ENCODE measurements at regions not wholly inside any gene's neighbourhood (a gene's known extent, or its start where the extent isn't known, plus 50 kb on each side); places are given as distances from the start of the nearest gene placed in this dataset.
A peak's percentile ranks its signal among the peaks of the same experiment; 100 is the strongest.

DNA sequence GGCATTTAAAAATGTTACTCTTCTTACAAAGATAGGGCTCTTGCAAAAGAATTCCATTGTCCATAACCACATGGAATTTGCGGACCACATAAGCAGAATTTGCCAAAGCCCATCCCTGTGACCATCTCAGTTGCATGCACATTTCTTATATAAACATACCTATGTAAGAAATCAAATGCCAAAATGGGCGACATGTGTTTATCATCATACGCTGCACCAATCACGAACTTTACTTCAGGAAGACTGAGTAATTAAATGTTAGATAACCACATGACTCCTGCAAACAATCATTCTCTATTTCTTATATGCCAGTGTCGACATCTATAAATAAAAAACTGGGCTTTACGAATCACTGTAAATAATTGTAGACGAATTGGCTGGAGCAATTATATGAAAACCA is 186.1 kb upstream of the RBMS1 start:
- TF ChIP-seq CTCF (IDR thresholded peaks at IDR 0.05; ENCODE audit: control insufficient read depth, insufficient read depth, low read depth, low read length, missing control alignments), result no peak
- no peak overlapping the region for H3K4me3 ChIP-seq (ENCODE audit: control insufficient read depth, low read depth, low read length)
- DNase-seq (ENCODE audit: low read depth), result peak; percentile 81

DNA sequence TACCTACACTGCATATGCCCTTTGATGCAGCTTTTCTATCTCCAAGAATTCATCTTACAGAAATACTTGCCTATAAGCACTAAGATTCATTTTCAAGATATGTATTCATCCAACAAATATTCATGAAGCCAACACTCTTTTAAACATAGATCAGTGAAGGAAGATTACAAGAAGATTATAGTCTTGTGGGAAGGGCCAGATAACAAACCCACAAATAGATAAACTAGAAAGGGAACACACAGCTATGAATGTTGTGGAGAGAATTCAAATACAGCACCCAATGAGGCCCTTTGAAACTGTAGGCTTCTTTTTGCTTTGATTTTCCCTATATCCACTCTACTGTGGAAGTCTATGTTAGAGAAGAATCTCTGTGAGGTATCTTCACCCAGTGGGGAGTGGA is 186.7 kb upstream of the RBMS1 start:
- no peak overlapping the region for H3K4me3 ChIP-seq (ENCODE audit: control insufficient read depth, low read depth, low read length)
- TF ChIP-seq CTCF (IDR thresholded peaks at IDR 0.05; ENCODE audit: control insufficient read depth, insufficient read depth, low read depth, low read length, missing control alignments), result no peak
- DNase-seq (ENCODE audit: low read depth), result no peak

DNA sequence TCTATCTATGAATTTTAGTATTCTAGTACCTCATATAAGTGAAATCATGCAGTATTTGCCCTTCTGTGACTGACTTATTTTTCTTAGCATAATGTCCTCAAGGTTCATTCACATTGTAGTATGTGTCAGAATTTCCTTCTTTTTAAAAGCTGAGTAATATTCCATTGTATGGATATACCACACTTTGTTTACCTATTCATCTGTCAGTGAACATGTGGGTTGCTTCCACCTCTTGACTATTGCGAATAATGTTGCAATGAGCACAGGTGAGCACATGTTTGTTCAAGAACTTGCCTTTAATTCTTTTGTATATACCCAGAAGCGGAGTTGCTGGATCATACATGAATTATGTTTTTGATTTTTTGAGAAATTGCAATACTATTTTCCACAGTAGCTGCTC is 187.4 kb upstream of the RBMS1 start:
- no peak for DNase-seq (ENCODE audit: low read depth)
- no peak overlapping the region for H3K4me3 ChIP-seq (ENCODE audit: control insufficient read depth, low read depth, low read length)
- no peak for TF ChIP-seq CTCF (IDR thresholded peaks at IDR 0.05; ENCODE audit: control insufficient read depth, insufficient read depth, low read depth, low read length, missing control alignments)

GRCh38 chr2:160683206-160683605 is 189.6 kb upstream of the RBMS1 start:
- DNase-seq (ENCODE audit: low read depth), result no peak
- no peak for TF ChIP-seq CTCF (IDR thresholded peaks at IDR 0.05; ENCODE audit: control insufficient read depth, insufficient read depth, low read depth, low read length, missing control alignments)
- H3K4me3 ChIP-seq (ENCODE audit: control insufficient read depth, low read depth, low read length), result no peak overlapping the region

DNA sequence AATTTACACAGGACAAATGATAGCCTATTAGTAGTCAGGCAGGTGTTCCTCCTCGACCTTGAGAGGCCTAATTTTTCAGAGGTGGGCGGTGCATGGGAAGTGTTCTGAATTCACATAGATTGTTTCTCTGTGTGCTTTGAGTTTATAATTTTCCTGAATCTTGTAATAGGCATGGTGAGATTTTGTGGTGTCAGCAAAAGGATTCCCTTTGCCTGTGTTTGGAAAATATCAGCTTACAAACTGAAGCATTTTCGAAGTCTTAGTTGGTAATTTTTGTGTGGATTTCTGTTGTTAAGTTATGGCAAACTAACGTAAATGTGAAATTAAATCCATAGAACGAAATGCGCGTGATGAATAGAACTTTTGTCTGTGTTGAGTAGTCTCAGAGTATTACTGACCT is 194.0 kb upstream of the RBMS1 start:
- DNase-seq (ENCODE audit: low read depth), result no peak
- H3K4me3 ChIP-seq (ENCODE audit: control insufficient read depth, low read depth, low read length), result no peak overlapping the region
- TF ChIP-seq CTCF (IDR thresholded peaks at IDR 0.05; ENCODE audit: control insufficient read depth, insufficient read depth, low read depth, low read length, missing control alignments), result no peak

DNA sequence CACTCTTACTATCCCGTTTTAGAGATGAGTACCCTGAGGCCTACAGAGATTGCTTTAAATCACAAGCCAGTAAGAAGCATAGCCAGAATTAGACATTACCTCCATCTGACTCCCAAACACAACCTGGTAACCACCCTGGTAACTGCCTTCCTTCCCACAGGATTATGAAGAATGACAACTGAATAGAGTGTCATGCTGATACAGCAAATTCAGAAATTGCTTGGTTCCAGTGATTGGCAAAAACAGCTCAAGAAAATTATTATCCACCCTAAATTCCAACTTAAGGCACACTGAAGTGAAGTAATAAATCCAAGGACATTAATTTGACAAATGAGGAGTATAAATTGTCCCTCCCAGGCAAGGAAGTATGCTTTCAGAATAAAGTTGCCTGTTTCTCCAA is 195.8 kb upstream of the RBMS1 start:
- H3K4me3 ChIP-seq (ENCODE audit: control insufficient read depth, low read depth, low read length), result no peak overlapping the region
- DNase-seq (ENCODE audit: low read depth), result no peak
- no peak for TF ChIP-seq CTCF (IDR thresholded peaks at IDR 0.05; ENCODE audit: control insufficient read depth, insufficient read depth, low read depth, low read length, missing control alignments)

- no peak for TF ChIP-seq CTCF (IDR thresholded peaks at IDR 0.05; ENCODE audit: control insufficient read depth, insufficient read depth, low read depth, low read length, missing control alignments)
- no peak for DNase-seq (ENCODE audit: low read depth)
- no peak overlapping the region for H3K4me3 ChIP-seq (ENCODE audit: control insufficient read depth, low read depth, low read length)
Observed at GRCh38 chr2:160694221-160694620, 200.6 kb upstream of the RBMS1 start.

Measured in AG09309 (cell line).